Daoy (cell line): ENCODE measurements at regions not wholly inside any gene's neighbourhood (a gene's known extent, or its start where the extent isn't known, plus 50 kb on each side); places are given as distances from the start of the nearest gene placed in this dataset.
"Not testable (repeated sequence)": the region's sequence is repeated elsewhere in the genome, so short reads cannot be mapped to it uniquely, and the experiment has no call there.

ENCODE experiments used
- DNase-seq: peaks from one replicate; pipeline ENCODE4 v3.0.0-alpha.2; 2015; ENCODE audit warnings: low read depth

DNA sequence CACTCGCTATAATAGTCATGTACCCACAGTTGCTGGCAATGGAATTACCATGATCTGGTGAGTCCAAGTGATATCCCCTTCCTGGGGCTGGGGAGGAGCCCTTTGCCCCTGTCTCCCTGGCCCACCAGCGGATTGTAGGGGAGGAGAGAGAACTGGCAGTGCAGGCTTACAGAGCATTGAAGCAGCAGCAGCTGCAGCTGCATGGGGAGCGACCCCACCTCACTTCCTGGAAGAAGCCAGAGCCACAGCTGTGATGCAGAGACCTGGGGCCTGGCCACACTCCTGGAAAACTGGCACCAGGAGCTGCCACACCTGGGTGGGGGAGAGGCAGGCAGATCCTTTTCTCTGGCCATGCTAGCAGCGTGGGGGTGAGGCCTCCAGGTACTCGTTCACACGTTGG lies 300.1 kb upstream of the PROK2 start:
- no peak for DNase-seq

GRCh38 chr3:72082776-72083462 lies 298.0 kb upstream of the PROK2 start:
- peak; percentile 6 for DNase-seq

DNA sequence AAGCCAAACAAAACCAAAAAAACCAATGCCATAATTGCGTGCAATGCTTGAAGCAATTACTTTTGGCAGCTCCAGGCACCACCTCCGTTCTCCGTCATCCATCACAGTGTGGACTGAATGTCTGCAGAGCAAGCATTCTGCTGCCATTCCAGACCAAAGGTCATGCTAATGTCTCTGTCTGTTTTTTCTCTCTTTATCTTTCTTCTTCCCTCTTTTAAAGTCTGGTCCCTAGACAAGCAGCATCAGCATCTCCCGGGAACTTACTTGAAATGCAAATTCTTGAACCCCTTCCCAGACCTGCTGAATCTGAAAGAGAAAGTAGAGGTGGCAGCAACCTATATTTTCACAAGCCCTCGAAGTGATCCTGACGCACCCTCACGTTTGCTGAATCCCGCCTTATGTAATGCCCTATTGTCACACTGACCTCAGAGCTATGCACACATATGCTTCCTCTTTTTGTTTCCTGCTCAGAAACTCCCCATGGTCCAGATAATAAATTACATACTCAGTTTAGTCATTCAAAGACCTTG lies 297.3 kb upstream of the PROK2 start:
- peak; percentile 10 for DNase-seq

DNA sequence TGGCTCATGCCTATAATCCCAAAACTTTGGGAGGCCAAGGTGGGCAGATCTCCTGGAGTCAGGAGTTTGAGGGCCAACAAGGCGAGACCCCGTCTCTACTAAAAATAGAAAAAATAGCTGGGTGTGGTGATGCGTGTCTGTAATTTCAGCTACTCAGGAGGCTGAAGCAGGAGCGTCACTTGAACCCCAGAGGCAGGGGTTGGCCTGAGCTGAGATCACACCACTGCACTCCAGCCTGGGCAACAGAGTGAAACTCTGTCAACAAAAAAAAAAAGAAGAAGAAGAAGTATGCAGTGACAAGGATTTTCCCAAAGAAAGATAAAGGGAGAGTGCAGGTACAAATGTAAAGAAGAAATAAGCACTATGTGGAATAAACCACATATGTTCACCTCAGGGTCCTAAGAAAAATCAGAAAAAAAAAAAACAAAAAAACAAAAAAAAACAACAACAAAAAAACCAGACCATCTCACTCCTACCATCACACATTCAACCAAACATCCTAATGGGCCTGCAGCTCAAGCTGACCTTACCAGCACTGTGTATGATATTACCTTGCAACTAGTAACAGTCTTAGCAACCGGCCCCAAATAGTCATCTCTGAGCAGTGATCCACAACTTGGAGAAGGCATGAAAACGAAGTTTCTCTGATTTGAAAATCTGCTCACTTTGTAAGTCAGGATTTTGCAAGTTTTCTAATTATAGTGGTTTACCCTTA lies 296.7 kb upstream of the PROK2 start:
- DNase-seq: no peak

DNA sequence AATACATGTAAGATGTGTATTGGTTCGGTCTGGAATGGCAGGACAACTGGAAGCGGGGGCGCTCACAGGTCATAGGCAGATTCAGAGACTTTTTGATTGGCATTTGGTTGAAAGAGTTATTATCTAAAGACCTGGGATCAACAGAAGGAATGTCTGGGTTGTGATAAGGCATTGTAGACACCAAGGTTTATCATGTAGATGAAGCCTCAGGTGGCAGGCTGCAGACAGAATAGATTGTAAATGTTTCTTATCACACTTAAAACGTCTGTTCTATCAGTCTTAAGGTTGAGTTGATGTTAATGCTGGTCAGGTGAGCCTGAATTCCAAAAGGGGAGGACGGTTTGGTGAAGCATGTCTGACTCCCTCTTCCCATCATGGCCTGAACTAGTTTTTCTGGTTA lies 295.9 kb upstream of the PROK2 start:
- DNase-seq: no peak

DNA sequence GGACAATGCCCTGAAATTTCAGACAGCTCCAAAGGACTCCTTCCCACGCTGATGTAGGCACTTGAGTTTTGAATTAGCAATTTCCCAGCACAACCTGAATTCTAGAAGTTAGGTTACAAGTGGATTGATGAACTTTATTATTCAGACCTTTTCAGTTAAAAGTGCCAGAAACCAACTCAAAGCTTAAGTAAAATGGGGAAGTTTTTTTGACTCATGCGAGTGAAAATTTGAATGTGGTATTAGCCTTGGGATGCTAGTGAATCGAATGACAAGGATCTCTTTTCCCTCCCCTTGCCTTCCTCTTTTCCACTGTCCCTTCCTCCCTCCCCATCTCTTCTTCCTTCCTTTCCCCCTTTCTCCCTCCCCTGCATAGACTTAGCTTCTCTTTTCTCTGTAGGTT lies 295.1 kb upstream of the PROK2 start:
- DNase-seq: no peak

- DNase-seq: no peak
These were observed 294.5 kb upstream of the PROK2 start for GRCh38 chr3:72079369-72079872.

DNA sequence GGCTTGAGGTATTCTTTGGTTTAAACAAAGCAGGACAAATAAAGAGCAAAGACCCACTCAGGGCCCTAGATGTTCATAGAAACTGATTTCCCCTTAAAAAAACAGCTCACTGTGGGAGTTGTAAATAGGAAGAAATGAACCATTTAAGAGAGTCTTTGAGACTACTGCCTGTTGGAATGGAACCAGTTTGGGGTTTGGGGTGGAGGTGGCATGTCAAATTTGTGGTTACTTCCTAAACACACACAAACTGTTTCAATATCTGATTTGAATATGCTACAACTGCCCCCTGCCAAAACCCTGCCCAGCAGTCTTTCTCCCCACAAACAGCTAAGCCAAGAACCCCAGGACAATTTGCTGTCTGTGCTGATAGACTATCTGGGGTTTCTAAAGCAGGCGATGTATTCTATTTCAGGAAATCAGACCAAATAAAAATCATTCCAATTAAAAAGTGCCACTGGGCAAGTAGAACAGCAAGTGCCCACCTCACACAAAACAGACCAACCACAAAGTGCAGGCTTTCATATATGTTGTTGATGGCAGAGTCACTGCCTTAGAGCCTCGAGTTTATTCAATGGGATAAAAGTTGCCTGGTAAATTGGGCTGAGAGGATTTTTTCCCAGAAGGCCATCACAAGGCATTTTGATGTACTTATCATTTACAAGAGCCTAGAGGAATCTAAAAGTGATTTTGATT lies 293.9 kb upstream of the PROK2 start:
- no peak for DNase-seq

DNA sequence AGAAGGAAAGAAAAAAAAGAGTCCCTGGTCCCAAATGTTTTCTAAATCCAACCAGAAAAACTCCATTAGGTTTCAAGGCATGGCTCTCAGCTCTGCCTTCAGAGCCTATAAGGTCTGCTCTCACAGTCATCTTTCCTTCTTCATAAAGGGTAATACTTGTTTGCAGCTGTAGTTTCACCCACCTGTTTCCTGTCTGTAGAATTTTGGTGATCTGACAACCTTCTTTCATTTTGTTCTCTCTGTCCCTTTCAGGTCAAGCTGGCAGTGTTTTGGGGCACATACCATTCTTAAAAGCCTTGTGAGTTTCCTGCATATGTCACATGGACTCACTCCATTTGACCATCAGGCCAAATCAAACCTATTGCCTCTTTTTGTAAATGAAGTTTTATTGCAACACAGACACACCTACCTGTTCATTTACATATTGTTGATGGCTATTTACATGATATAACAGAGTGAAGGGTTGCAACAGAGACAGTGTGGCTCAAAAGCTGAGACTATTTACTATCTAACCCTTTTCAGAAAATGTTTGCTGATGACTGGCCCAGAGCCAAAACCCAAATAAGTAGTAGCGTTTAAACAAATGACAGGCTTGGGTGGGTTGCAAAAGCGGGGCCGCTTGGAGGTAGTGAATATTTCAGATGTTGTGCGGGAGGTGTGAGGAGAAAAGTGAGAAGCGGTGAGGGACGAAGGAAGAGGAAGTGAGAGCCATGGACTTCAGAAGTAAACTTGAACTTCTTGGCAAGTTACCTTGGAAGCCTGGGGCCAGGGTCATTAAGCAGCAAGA lies 292.7 kb upstream of the PROK2 start:
- no peak for DNase-seq

GRCh38 chr3:72075848-72076247 lies 290.9 kb upstream of the PROK2 start:
- not testable (repeated sequence) for DNase-seq

DNA sequence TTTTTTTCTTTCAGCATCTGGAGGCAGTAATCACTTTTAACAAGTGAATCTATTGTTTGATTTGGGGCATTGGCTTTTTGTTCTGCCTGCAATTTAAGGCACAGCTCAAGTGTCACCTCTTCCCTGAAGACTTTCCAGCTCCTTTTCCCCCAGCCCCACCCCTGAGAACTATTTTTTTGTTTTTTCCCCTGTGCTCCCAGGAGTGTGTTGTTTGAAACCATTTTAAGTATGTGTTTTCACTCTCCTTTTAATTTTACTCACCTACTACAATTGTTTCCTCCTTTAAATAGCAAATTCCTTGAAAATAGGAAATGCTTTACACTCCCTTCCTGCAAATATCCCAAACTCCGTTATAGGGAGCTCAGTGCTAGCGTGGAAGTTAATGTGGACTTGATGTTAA lies 286.7 kb upstream of the PROK2 start:
- DNase-seq: no peak

- no peak for DNase-seq
These were observed 285.1 kb upstream of the PROK2 start for GRCh38 chr3:72070005-72070404.

DNA sequence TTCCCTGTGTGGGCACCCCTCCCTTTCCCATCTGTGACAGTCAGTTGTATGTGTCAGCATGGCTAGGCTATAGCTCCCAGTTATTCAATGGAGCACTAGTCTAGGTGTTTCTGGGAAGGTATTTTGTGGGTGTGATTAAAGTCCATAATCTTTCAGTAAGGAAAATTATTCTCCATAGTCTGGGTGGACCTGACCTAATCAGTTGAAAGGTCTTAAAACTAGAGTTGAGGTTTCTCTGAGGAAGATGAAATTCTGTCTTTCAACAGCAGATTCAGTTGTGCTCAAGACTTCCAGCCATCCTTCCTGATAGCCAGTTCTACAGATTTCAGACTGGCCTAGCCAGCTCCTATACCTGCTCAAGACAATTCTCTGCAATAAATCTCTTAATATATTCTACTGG lies 284.6 kb upstream of the PROK2 start:
- no peak for DNase-seq

GRCh38 chr3:72068621-72069020 lies 283.7 kb upstream of the PROK2 start:
- DNase-seq: no peak

DNA sequence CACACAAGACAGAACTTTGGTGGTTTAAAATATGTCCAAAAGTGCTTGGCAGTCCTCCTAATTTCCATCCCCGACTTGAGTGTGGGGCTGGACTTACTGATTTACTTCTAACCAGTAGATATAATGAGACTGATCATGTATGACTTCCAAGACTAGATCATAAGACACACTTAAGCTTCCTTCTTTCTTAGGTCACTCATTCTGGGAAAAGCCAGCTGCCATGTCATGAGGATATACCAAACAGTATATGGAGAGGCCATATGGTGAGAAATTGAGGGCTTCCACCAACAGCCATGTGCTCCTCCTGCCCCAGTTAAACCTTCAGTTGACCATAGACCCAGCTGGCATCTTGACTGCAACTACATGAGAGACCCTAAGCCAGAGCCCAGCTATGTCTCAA lies 282.8 kb upstream of the PROK2 start:
- no peak for DNase-seq

DNA sequence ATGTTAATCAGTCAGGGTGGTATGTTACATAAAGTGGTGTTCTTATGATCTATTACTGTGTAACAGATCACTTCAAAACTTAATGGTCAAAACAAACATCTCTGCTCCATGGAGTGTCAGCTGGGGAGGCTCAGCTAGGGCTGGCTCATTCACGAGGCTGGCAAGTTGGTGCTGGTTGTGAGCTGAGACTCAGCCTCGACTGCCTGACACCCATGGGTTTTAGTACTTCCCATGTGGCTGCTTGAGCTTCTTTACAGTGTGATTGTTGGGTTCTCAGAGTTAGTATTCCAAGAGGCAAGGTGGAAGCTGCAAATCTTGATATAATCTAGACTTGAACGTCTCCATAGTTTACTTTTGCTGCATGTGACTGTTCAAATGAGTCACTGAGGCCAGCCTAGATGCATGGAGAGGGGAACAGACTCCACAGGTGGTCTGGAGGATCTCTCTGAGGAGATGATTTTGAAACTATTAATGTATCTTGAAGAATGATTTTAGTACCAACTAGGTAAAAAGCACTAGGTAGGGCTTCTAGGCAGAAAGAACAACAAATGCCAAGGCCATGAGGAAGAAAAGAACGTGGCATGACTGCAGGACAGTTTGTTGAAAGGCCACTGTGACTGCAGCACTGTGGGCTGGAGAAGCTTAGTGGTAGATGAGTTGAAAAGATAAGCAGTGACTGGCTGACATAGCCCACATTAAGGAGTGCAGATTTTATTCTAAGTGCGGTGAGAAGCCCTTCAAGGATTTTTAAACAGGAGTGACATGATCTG lies 281.1 kb upstream of the PROK2 start:
- no peak for DNase-seq

GRCh38 chr3:72065236-72065635 lies 280.3 kb upstream of the PROK2 start:
- no peak for DNase-seq

GRCh38 chr3:72064727-72065126 lies 279.8 kb upstream of the PROK2 start:
- DNase-seq: not testable (repeated sequence)

- DNase-seq: no peak
These were observed 277.1 kb upstream of the PROK2 start for GRCh38 chr3:72062017-72062416.

DNA sequence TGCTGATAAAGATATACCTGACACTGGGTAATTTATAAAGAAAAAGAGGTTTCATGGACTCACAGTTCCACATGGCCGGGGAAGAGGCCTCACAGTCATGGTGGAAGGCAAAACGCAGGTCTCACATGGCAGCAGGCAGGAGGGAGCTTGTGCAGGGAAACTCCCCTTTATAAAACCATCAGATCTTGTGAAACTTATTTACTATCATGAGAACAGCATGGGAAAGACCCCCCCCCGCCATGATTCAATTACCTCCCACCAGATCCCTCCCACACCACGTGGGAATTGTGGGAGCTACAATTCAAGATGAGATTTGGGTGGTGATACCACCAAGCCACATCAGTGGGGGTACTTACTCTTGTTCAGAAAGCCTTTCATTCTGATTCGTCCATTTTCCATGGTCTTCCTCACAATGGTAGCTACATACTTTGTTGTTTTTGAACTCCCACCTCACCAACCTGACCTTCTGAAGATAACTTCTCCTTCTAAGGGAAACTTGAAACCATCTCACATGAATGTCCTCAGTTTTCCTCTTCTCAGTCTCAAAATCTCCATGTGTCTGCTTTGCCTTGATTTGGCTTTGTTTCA lies 275.6 kb upstream of the PROK2 start:
- DNase-seq: no peak
